ENCODE measurements at regions not wholly inside any gene's neighbourhood (a gene's known extent, or its start where the extent isn't known, plus 50 kb on each side); places are given as distances from the start of the nearest gene placed in this dataset.

- H3K4me3 ChIP-seq (replicated peaks in 1 of 2; ENCODE audit: low read depth in 1 of 2, low read length in 2 of 2), result no peak overlapping the region
- TF ChIP-seq POLR2AphosphoS5 (IDR thresholded peaks at IDR 0.05; ENCODE audit: low read depth, low read length) (no peak), REST (IDR thresholded peaks at IDR 0.05; ENCODE audit: low read depth) (no peak), ELF1 (IDR thresholded peaks at IDR 0.05; ENCODE audit: borderline replicate concordance, low read depth) (no peak), SP1 (IDR thresholded peaks at IDR 0.05; ENCODE audit: low read depth) (no peak), ZNF274 (IDR thresholded peaks at IDR 0.05; ENCODE audit: low read depth, low read length) (no peak), YY1 (IDR thresholded peaks at IDR 0.05; ENCODE audit: extremely low read depth, insufficient replicate concordance, low read depth, low read length) (no peak), CEBPB (IDR thresholded peaks at IDR 0.05; ENCODE audit: low read depth) (no peak), TCF7L2 (IDR thresholded peaks at IDR 0.05; ENCODE audit: borderline replicate concordance, extremely low read depth, insufficient read depth, insufficient read length) (no peak), EZH2phosphoT487 (IDR thresholded peaks at IDR 0.05; ENCODE audit: borderline replicate concordance) (no peak), FOSL1 (IDR thresholded peaks at IDR 0.05; ENCODE audit: low read depth) (no peak)
- TF ChIP-seq, protein P1, sequence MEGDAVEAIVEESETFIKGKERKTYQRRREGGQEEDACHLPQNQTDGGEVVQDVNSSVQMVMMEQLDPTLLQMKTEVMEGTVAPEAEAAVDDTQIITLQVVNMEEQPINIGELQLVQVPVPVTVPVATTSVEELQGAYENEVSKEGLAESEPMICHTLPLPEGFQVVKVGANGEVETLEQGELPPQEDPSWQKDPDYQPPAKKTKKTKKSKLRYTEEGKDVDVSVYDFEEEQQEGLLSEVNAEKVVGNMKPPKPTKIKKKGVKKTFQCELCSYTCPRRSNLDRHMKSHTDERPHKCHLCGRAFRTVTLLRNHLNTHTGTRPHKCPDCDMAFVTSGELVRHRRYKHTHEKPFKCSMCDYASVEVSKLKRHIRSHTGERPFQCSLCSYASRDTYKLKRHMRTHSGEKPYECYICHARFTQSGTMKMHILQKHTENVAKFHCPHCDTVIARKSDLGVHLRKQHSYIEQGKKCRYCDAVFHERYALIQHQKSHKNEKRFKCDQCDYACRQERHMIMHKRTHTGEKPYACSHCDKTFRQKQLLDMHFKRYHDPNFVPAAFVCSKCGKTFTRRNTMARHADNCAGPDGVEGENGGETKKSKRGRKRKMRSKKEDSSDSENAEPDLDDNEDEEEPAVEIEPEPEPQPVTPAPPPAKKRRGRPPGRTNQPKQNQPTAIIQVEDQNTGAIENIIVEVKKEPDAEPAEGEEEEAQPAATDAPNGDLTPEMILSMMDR (IDR thresholded peaks at IDR 0.05 in 2 of 3, conservative IDR thresholded peaks at IDR 0.05 in 1 of 3; ENCODE audit: borderline replicate concordance in 1 of 3, insufficient read depth in 1 of 3, low read depth in 2 of 3, low read length in 2 of 3), result no peak
- no peak for ATAC-seq
- H3K4me1 ChIP-seq (ENCODE audit: control insufficient read depth in 1 of 2, insufficient read depth in 2 of 2, low read length in 2 of 2), result no peaks in the 10 kb centered on the region
- no peaks in the 10 kb centered on the region for H4K20me1 ChIP-seq (ENCODE audit: insufficient read depth)
- H3K27me3 ChIP-seq (ENCODE audit: insufficient read depth, low read length), result no peaks in the 10 kb centered on the region
- no peak overlapping the region for H3K27ac ChIP-seq (ENCODE audit: low read depth, low read length)
- no TSS peak for BruUV-seq (replicated peaks)
- no peaks in the 10 kb centered on the region for H3K36me3 ChIP-seq (ENCODE audit: control insufficient read depth in 1 of 2, insufficient read depth in 2 of 2, low read length in 2 of 2)
- CTCF ChIA-PET, result no interaction called here
- H3K79me2 ChIP-seq (ENCODE audit: insufficient read depth, low read length), result no peaks in the 10 kb centered on the region
- H2AFZ ChIP-seq (ENCODE audit: low read depth, low read length, poor library complexity, severe bottlenecking), result no peak overlapping the region
- no peak overlapping the region for H3K4me2 ChIP-seq (ENCODE audit: low read length)
- RAD21 ChIA-PET (ENCODE audit: low non-redundant PET in 1 of 2, low total read pairs in 2 of 2, uncharacterized antibody in 2 of 2, unreplicated experiment in 2 of 2), result no interaction called here
- no peaks in the 10 kb centered on the region for H3K9me3 ChIP-seq (ENCODE audit: control insufficient read depth in 1 of 2, insufficient read depth in 1 of 2, low read depth in 1 of 2, low read length in 2 of 2)
- H3K9ac ChIP-seq (ENCODE audit: low read length), result no peak overlapping the region
- no peak for DNase-seq (ENCODE audit: low read depth, low spot score)
- H3K9me2 ChIP-seq (ENCODE audit: insufficient read depth), result no peaks in the 10 kb centered on the region
- POLR2A ChIA-PET, result no interaction called here
- intact Hi-C loops (cut with micrococcal nuclease), result no loop called here
Observed at GRCh38 chrX:99698451-99698850, 711.6 kb downstream of the PCDH19 start.
